GM10266 (cell line): ENCODE measurements at regions not wholly inside any gene's neighbourhood (a gene's known extent, or its start where the extent isn't known, plus 50 kb on each side); places are given as distances from the start of the nearest gene placed in this dataset.

ENCODE experiments used
- DNase-seq: peaks from one replicate; pipeline ENCODE4 v3.0.0; 2012; ENCODE audit errors: extremely low spot score
- CTCF ChIP-seq: IDR thresholded peaks from 2 replicates; pipeline ENCODE4 v1.5.1; 2012; ENCODE audit warnings: mild to moderate bottlenecking, low read depth; ENCODE audit not compliant: control insufficient read depth, insufficient read depth; ENCODE audit errors: missing control alignments

GRCh38 chr12:25906651-25907340, 51.7 kb upstream of the RASSF8 start:
- TF ChIP-seq CTCF, result no peak
- no peak for DNase-seq
